GM19395 (cell line): ENCODE measurements at regions not wholly inside any gene's neighbourhood (a gene's known extent, or its start where the extent isn't known, plus 50 kb on each side); places are given as distances from the start of the nearest gene placed in this dataset.

Experiments used
- ATAC-seq: cut with Tn5 transposase; IDR thresholded peaks from one replicate; pipeline ENCODE4 v1.9.1; 2021; ENCODE audit warnings: mild to moderate bottlenecking, moderate library complexity; ENCODE audit not compliant: unreplicated experiment

GRCh38 chr10:2870654-2871053 lies 196.7 kb upstream of the PFKP start:
- no peak for ATAC-seq

- ATAC-seq, result no peak
These were observed 199.5 kb upstream of the PFKP start for GRCh38 chr10:2867788-2868299.

DNA sequence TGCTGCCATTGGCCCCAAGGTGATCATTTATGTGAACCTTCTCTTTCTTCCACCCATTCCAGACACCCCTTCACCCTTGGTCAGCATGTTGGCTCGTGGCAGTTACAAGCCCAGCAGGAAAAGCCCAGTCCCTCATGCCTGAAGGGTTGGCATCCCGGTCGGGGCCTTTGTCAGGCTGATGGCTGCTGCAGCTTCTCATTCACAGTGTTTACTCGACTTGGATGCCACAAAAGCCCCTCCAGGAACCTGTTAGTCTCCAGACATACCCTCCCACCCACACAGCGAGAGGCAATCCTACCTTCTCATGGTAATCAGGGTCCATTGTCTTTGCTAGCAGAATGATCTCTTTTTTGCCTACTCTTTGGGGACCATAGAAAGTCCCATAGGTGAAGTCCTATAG lies 200.8 kb upstream of the PFKP start:
- no peak for ATAC-seq

DNA sequence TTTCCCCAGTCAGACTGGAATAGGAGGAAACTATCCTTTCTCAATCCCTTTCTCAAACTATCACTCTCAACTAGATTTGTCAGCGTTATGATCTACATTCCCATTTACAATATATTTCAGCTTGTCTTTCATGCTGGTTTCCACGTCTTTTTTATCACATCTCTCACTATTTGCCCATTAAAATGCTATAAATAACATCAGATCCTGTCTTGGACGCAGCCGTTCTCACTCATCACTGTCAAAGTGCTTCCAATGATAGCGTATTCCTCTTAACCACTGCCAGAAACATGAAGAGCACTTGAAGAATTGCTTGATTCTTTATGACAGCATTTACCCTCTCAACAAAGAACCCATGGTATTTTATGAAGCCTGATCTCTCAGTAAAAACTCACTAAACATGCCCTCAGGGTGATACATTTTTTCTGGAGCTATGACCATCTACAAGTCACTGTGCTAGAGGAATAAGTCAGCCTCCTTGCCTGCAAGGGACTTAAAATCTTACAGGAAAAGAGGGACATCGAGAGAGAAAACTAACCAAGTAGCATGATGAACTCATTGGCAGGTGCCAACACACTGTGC lies 205.6 kb upstream of the PFKP start:
- ATAC-seq, result no peak

DNA sequence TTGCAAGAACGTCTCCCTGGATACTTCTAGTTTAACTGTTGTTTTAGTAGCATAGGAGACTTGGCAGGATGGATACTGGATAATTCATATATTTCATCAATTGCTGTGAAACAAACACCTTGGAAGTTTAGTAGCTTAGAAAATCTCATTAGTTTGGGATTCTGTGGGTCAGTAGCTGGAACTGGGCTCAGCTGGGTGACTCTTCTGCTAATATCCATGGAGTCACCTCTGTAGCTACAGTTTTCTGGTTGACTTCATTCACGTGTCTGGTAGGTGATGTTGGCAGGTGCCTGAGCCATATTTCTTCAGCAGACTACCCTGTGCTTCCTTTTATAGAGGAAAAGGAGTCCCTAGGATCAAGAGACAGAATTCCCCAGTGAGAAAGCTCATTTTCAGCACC lies 208.9 kb upstream of the PFKP start:
- no peak for ATAC-seq

GRCh38 chr10:2856598-2856997 lies 210.8 kb upstream of the PFKP start:
- no peak for ATAC-seq

GRCh38 chr10:2852574-2853323 lies 214.6 kb upstream of the PFKP start:
- no peak for ATAC-seq

DNA sequence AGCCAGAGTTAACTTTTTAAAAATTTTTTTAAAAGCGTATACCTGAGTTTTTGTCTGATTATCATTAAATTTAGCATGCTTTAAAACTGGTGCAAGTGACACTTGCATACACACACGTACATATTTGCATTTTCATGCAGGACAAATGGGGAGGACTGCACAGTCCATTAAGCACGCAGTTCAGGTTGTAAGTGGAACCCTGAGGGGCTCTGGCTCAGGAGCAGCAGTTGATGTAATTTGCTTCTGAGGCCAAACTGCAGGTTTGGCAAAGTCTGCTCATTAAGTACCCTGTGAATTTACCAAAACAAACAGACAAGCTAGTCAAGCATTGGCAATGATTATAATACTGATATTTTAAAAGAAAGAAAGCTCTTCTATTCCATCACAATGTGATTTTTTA lies 215.8 kb upstream of the PFKP start:
- ATAC-seq, result no peak

DNA sequence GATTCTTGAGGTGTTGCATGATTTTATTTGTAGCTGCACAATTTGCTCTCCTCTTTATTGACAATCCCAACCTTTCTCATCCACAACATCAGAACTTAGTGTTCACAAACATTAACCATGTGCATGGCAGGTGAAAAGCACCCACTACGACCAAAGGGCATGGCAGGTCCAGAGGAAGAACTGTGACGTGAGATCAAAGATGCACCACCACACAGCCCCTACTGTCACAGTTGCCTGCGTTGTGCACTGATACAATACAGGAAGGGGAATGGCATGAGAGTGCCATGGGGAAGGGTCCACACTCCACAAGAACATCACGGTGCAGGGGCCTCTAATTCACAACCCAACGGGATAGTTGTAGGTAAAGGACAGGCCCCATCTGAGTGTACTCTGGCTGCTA lies 217.1 kb upstream of the PFKP start:
- no peak for ATAC-seq

DNA sequence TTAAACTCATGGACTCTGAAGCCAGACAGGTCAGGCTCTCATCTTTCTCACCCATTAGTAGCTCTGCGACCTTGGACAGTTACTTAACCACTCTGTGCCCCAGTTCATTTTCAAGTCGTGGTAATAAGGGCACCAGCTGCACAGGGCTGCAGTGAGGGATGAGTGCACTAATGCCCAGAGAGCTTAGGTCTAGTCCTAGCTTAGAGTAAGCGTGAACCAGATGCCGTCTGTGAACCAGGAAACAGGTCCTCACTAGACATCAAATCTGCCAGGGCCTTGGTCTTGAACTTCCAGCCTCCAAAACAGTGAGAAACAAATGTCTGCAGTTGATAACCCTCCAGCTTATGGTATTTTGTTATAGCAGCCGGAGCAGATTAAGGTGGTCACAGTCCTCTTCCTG lies 222.4 kb upstream of the PFKP start:
- ATAC-seq, result no peak

- peak; percentile 62 for ATAC-seq
These were observed 228.1 kb upstream of the PFKP start for GRCh38 chr10:2839081-2839725.

GRCh38 chr10:2837674-2838073 lies 229.7 kb upstream of the PFKP start:
- ATAC-seq, result no peak

- ATAC-seq, result no peak
These were observed 230.3 kb upstream of the PFKP start for GRCh38 chr10:2836921-2837662.

- ATAC-seq, result no peak
These were observed 233.1 kb upstream of the PFKP start for GRCh38 chr10:2834214-2834613.

DNA sequence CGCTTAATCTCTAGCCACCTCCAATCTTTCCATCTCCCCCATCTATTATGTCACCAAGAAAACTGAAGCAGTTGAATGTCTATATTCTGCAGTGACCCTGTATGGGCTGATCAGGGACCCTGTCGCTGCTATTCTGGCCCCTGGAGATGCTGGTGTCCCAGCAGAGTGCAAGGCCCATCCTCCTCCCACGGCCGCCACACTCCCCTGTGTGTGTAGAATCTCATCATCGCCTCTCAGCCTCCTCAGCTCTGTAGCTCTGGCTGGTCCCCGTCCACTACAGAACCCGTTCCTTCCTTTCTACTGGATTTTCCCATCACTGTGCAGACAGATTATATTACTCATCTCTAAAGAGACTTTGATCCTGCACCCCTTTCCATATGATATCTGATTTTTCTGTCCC lies 235.8 kb upstream of the PFKP start:
- ATAC-seq, result no peak

GRCh38 chr10:2828741-2829140 lies 238.6 kb upstream of the PFKP start:
- ATAC-seq, result no peak

DNA sequence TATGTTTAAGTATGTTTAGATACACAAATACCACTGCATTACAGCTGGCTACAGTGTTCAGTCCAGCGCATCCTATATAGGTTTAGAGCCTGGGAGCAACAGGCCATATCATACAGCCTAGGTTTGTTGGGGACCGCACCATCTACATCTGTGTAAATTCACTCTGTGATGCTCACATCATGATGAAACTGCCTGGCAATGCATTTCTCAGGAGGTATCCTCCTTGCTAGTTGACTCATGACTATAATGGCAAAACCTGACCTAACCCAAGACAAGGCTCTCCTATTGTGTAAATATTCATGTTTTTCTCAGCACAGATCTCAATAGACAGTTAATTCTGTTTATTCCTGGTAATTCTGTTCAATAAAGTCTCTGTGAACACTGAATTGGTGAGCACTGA lies 240.7 kb upstream of the PFKP start:
- ATAC-seq, result no peak

DNA sequence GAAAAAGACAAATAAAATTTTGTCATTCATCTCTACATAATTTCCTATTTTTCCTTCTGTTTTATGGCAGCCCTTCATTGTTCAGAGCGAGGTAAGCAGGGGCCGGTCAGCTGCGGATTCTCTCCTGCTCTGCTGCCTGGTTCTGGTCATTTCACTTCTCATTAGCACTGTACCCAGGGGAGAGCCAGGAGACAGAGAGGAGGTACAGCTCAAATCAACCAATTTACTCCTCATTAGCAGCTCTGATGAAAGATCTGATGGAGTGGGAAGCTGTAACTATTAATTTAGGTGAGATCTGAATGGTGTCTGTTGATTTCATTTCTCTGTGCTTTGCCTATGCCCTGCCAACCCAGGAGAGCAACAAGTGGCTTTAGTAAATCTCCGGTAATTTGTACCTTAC lies 241.5 kb upstream of the PFKP start:
- ATAC-seq, result no peak

DNA sequence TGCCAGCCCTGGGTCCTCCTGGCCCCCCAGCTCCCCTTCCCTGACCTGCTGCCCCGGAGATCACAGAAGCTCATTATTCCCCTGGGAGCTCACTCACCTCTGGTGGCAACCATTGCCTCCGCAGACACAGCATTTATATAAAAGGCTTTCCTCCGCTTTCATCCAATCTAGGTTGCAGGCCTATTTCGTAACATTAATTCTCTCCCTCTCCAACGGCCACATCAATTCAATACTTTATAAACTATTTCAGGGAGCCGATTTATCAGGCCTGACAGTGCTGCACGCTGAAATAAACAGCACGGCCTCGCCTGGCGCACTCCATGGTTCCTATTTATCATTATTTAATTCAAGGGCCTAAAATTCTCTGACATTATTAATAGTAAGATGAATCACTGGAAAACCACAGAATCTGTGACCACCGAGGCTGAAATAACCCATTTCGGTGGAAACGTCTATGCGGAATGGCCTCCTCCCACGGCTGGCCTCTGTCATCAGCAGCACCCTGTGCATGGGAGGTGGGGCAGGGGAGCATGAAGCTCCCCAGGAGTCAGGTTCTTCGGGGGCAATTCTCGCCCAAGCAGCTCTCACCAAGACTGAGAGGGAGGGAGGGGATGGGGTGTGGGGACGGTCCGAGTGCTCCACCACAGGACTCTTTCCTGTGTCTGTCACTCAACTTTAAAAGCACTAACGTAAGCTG lies 249.3 kb upstream of the PFKP start:
- no peak for ATAC-seq

GRCh38 chr10:2813693-2814092 lies 253.7 kb upstream of the PFKP start:
- ATAC-seq, result no peak

DNA sequence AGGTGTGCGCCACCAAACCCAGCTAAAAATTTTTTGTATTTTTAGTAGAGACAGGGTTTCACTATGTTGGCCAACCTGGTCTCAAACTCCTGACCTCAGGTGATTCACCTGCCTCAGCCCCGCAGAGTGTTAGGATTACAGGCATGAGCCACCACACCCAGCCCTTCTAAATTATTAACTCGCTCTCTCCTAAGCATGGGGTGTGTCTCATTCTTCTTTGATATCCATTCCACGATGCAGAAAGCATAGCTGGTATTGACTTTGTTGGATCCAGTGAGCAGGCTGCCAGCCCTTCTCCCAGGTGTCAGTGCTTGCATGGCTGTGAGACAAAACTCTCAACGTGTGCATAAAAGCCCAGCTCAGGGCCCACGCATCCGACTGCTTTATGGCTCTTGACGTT lies 254.1 kb upstream of the PFKP start:
- ATAC-seq, result no peak
